ENCODE measurements at regions not wholly inside any gene's neighbourhood (a gene's known extent, or its start where the extent isn't known, plus 50 kb on each side); places are given as distances from the start of the nearest gene placed in this dataset.

DNA sequence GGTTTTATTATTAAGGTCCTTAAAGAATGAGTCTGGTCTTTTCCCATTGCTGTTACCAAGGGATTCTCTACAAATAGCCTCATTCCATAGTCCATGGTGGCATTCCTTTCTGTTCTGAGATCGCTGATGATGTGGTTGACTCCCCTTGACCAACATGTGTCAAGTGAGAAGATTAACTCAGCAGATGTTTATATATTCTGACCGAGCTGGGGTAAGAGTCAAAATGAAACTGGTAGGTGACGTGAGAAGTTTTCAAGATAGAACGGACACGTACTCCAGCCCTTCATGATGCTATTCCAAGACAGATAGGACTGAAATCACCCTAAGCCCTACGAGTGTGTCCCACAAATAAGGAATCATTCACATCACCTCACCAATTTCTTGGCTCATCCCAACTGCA is 155.5 kb upstream of the WWC1 start:
- TF ChIP-seq, protein P1, sequence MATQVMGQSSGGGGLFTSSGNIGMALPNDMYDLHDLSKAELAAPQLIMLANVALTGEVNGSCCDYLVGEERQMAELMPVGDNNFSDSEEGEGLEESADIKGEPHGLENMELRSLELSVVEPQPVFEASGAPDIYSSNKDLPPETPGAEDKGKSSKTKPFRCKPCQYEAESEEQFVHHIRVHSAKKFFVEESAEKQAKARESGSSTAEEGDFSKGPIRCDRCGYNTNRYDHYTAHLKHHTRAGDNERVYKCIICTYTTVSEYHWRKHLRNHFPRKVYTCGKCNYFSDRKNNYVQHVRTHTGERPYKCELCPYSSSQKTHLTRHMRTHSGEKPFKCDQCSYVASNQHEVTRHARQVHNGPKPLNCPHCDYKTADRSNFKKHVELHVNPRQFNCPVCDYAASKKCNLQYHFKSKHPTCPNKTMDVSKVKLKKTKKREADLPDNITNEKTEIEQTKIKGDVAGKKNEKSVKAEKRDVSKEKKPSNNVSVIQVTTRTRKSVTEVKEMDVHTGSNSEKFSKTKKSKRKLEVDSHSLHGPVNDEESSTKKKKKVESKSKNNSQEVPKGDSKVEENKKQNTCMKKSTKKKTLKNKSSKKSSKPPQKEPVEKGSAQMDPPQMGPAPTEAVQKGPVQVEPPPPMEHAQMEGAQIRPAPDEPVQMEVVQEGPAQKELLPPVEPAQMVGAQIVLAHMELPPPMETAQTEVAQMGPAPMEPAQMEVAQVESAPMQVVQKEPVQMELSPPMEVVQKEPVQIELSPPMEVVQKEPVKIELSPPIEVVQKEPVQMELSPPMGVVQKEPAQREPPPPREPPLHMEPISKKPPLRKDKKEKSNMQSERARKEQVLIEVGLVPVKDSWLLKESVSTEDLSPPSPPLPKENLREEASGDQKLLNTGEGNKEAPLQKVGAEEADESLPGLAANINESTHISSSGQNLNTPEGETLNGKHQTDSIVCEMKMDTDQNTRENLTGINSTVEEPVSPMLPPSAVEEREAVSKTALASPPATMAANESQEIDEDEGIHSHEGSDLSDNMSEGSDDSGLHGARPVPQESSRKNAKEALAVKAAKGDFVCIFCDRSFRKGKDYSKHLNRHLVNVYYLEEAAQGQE (IDR thresholded peaks at IDR 0.05), result no peak
- TF ChIP-seq RXRA (IDR thresholded peaks at IDR 0.05) (no peak), TAF1 (conservative IDR thresholded peaks at IDR 0.05) (no peak), GABPA (IDR thresholded peaks at IDR 0.05 in 1 of 2, conservative IDR thresholded peaks at IDR 0.05 in 1 of 2) (no peak)
- TF ChIP-seq, protein P2, sequence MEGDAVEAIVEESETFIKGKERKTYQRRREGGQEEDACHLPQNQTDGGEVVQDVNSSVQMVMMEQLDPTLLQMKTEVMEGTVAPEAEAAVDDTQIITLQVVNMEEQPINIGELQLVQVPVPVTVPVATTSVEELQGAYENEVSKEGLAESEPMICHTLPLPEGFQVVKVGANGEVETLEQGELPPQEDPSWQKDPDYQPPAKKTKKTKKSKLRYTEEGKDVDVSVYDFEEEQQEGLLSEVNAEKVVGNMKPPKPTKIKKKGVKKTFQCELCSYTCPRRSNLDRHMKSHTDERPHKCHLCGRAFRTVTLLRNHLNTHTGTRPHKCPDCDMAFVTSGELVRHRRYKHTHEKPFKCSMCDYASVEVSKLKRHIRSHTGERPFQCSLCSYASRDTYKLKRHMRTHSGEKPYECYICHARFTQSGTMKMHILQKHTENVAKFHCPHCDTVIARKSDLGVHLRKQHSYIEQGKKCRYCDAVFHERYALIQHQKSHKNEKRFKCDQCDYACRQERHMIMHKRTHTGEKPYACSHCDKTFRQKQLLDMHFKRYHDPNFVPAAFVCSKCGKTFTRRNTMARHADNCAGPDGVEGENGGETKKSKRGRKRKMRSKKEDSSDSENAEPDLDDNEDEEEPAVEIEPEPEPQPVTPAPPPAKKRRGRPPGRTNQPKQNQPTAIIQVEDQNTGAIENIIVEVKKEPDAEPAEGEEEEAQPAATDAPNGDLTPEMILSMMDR (IDR thresholded peaks at IDR 0.05; ENCODE audit: low read depth, low read length, missing input control), result no peak

Measured in liver (tissue), 3 donors.